Islet precursor cell (in vitro differentiated cells): ENCODE measurements at regions not wholly inside any gene's neighbourhood (a gene's known extent, or its start where the extent isn't known, plus 50 kb on each side); places are given as distances from the start of the nearest gene placed in this dataset.
A peak's percentile ranks its signal among the peaks of the same experiment; 100 is the strongest.
"Not testable (repeated sequence)": the region's sequence is repeated elsewhere in the genome, so short reads cannot be mapped to it uniquely, and the experiment has no call there.

Experiments used
- DNase-seq: peaks from one replicate; pipeline ENCODE4 v3.0.0-alpha.2; 2018

DNA sequence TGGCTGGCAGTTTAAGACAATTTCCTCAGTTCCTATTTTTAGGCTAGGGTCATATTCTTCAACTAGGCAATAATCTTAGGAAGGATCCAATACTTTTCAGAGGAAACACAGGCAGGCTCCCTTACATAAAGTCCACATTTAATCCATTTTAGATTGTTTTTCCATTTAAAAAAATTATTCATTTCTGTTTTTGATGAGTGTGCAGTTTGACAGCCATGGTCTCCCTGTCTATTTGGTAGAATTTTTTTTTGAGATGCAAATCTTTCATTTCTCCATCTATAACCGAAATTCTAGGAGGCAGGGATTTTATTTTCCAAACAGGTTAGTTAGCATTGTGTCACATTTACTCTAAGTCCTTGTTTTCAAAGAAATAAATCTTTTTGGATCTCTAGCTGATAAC, 326.8 kb downstream of the PPP4R3C start:
- DNase-seq, result no peak

DNA sequence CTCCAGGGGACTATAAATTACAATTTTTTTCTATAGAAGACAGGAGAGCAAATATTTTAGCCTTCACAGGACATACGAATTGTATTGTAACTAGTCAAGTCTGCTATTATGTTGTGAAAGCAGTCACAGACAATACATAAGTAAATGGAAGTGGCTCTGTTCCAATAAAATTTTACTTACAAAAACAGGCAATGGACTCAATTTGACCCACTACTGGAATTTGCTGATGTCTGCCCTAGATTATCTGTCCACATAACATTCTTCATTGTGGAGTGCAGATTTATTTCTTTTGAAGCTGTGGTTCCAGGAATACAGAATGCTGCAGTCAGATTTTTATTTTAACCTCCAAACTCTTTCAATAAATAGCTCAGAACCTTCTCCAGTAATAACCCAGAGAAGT, 330.3 kb downstream of the PPP4R3C start:
- no peak for DNase-seq

DNA sequence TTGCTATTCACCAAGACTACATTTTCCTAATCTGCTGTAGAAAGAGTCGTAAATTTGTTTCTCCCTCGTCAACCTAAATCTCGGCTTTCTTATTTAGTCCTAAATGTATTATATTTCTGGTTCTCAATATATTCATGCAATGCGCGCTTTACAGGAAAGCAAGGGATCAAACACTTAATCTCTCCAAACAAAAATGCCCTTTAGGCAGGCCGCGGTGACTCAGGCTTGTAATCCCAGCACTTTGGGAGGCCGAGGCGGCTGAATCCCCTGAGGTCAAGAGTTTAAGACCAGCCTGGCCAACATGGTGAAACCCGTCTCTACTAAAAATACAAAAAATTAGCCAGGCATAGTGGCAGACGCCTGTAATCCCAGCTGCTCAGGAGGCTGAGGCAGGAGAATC, 376.0 kb downstream of the PPP4R3C start:
- peak; percentile 67 for DNase-seq

GRCh38 chrX:27086237-27086636, 376.9 kb downstream of the PPP4R3C start:
- no peak for DNase-seq

DNA sequence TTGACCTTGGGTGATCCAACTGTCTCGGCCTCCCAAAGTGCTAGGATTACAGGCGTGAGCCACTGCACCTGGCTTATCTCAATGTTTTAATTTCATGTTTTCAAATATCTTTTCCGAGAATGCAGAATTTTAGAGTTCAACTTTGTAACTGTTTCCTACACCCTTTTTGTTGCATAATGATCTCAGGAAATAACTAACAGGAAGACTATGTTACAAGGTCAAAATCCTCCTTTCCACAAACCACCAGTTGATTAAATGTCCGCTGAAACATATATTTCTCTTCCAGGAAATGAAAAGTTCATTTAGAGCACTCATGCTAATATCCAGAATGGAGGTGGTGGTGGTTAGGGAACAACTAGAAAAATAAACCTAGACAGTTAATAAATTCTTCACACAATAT, 377.8 kb downstream of the PPP4R3C start:
- no peak for DNase-seq

- no peak for DNase-seq
These were observed 384.8 kb downstream of the PPP4R3C start for GRCh38 chrX:27078371-27078770.

DNA sequence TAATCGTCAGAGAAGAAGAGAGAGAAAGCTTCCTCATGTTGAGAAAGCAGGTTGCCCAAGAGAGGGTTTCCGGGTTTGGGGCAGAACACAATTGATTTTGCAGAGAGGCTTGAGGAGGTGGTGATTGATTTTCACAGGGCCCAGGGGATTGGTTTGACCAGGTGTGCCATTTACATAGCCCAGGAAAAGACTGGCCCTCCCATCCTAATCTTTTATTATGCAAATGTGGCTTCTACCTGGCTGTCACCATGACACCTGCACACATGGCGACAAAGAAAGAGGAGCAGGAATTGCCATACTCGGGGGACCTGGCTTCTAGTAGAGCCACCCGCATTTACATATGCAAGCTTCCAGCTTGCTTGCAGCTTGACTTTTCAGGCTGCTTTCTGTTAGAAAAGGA, 405.3 kb downstream of the PPP4R3C start:
- no peak for DNase-seq

- DNase-seq, result no peak
These were observed 423.8 kb downstream of the PPP4R3C start for GRCh38 chrX:27039332-27039731.

- DNase-seq, result no peak
These were observed 454.7 kb downstream of the PPP4R3C start for GRCh38 chrX:27008486-27008885.

DNA sequence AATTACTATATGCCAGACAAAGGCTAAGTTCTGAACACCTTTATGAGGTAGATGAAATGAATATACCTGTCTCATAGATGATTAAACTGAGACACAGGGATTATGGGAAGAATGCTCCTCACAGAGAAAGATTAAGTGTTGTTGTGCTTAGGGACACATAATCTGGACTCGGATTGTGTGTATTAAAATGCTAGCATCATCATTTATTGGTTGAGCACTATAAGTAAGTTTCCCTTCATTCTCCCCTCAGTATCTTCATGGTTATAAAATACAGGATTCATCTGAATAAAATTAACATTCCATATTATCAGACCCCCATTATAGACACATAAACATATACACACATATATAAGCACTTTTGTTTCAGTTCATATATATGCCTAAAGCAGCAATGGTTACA, 463.5 kb downstream of the PPP4R3C start:
- no peak for DNase-seq

DNA sequence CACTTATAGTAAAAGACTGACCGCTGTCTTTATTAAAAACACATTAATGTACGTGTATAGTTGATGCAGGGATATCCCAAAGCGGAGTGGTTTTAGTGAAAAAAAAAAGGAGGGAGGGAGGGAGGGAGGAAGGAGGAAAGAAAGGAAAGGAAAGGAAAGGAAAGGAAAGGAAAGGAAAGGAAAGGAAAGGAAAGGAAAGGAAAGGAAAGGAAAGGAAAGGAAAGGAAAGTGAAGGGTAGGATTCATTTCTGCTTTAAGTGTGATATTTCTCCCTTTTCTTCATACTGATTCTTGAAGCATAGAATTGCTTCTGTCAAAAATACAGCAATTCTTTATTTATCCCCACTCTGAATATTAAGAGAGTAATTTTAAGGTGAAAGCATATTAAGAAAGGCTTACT, 504.9 kb downstream of the PPP4R3C start:
- no peak for DNase-seq

- no peak for DNase-seq
These were observed 509.1 kb downstream of the PPP4R3C start for GRCh38 chrX:26954029-26954428.

DNA sequence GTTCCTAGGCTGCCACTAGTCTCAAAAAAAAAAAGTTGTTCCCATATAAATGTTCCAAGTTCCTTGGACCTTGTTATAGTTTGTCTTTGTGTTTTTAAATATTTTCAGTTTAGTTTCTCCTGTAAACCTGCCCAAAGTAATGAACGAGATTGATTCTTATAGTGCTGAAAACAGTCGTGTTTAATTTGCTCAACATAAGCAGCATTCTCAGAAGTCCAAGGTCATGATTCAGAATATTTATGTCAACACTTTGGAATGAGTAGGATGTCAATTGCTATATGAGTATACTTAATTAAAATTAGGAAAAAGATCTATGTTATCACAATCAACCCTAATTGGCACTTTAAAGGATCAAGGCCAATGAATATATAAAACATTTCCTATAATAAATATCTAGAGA, 510.9 kb downstream of the PPP4R3C start:
- DNase-seq, result no peak

- DNase-seq, result no peak
These were observed 535.7 kb downstream of the PPP4R3C start for GRCh38 chrX:26927419-26927818.

- no peak for DNase-seq
These were observed 538.1 kb downstream of the PPP4R3C start for GRCh38 chrX:26925088-26925487.

- no peak for DNase-seq
These were observed 540.9 kb downstream of the PPP4R3C start for GRCh38 chrX:26922278-26922677.

- DNase-seq, result peak; percentile 54
These were observed 544.5 kb downstream of the PPP4R3C start for GRCh38 chrX:26918631-26919030.

DNA sequence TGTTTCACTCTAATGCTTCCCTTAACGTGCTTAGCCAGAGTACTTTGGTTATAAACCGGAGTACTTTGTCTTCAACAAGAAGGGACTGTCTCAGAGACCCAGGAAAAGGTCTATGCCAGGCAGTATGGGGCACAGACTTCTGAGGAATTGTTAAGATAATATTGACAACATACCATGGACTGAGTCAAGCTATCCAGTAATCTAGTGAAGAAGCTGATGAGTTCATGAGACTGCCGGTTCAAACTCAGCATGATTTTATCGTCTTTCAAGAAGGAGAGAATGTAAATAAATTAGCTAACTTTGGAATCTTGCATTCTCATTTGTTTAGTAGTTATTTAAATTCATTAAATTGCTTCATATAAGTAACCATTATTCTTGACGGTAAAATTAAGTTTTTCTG, 546.1 kb downstream of the PPP4R3C start:
- no peak for DNase-seq

DNA sequence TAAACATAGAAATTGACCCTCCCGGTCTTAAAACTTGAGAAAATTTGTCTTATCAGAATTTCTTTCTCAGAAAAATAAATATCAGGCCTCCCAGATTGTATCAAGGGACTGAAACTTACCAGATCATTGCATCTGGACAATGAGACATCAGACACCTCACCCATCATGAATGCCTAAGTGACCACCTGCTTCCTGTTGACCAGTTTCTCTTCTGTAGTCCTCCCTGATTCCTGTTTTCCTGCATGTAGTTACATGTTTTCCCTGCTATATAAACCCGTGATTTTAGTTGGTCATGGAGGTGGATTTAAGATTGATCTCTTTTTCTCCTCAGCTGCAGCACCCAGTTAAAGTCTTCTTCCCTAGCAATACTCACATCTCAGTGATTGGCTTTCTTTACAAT, 548.1 kb downstream of the PPP4R3C start:
- no peak for DNase-seq

DNA sequence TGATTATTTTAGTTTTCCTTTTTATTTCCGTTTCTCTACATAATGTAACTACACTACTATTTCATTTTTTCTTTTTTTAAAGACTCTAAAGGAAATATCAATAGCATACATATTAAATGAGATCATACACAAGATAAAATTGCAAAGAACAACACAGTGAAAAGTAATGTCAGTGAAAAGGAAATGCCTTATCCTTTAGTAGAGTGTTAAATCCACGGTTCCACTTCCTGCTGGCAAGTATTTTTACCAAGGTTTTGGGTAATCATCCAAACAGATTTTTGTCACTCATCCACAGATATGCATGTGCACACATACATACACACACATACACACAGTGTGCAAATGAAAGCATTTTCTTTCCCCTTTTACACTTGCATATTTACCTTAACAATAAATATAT, 548.9 kb downstream of the PPP4R3C start:
- no peak for DNase-seq

- DNase-seq, result not testable (repeated sequence)
These were observed 551.4 kb downstream of the PPP4R3C start for GRCh38 chrX:26911785-26912184.

- DNase-seq, result no peak
These were observed 553.4 kb downstream of the PPP4R3C start for GRCh38 chrX:26909728-26910127.

GRCh38 chrX:26908218-26908617, 554.9 kb downstream of the PPP4R3C start:
- no peak for DNase-seq

- DNase-seq, result no peak
These were observed 573.6 kb downstream of the PPP4R3C start for GRCh38 chrX:26889574-26889973.

DNA sequence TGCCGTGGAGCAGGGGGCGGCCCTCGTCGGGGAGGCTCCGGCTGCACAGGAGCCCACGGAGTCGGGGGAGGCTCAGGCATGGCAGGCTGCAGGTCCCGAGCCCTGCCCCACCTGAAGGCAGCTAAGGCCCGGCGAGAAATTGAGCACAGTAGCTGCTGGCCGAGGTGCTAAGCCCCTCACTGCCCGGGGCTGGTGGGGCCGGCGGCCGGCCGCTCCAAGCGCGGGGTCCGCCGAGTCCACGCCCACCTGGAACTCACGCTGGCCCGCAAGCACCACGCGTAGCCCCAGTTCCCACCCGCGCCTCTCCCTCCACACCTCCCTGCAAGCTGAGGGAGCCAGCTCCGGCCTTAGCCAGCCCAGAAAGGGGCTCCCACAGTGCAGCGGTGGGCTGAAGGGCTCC, 589.4 kb downstream of the PPP4R3C start:
- no peak for DNase-seq

- no peak for DNase-seq
These were observed 591.2 kb downstream of the PPP4R3C start for GRCh38 chrX:26871967-26872366.
